H1 (cell line): ENCODE measurements at regions not wholly inside any gene's neighbourhood (a gene's known extent, or its start where the extent isn't known, plus 50 kb on each side); places are given as distances from the start of the nearest gene placed in this dataset.

Experiments used
- BCL11A ChIP-seq, 2 experiments: IDR thresholded peaks; one replicate each; pipeline ENCODE4 v1.6.1; 2011; ENCODE audit warnings: low read depth in 2 of 2, low read length in 2 of 2, mild to moderate bottlenecking in 2 of 2
- CBX5 ChIP-seq: fragments of 300-800, 300-1000 bp; sonication (generic); IDR thresholded peaks from 2 replicates; pipeline ENCODE4 v1.7.1; 2016; ENCODE audit warnings: antibody characterized with exemption, low read length, low read depth
- EGR1 ChIP-seq: IDR thresholded peaks from 2 replicates; pipeline ENCODE4 v1.6.1; 2011; ENCODE audit warnings: low read depth, low read length, borderline replicate concordance
- EZH2 ChIP-seq: fragments of 200-600 bp; sonication (generic); IDR thresholded peaks from 2 replicates; pipeline ENCODE4 v1.7.1; 2012; ENCODE audit warnings: low read depth, mild to moderate bottlenecking, moderate library complexity, low read length, inconsistent platforms; ENCODE audit not compliant: severe bottlenecking
- JUND ChIP-seq: IDR thresholded peaks from 2 replicates; pipeline ENCODE4 v1.6.1; 2011; ENCODE audit warnings: mild to moderate bottlenecking, improper control_type of control experiment, low read length
- KDM4A ChIP-seq: IDR thresholded peaks from one replicate; pipeline ENCODE4 v1.7.1; 2012; ENCODE audit warnings: low read depth, mild to moderate bottlenecking, moderate library complexity, low read length, inconsistent platforms; ENCODE audit not compliant: severe bottlenecking
- POLR2A ChIP-seq, 2 experiments: IDR thresholded peaks; 1 replicate in 1 of 2; 2 replicates in 1 of 2; pipeline ENCODE4 v1.6.1; 2011; ENCODE audit warnings: low read depth in 2 of 2, low read length in 2 of 2, mild to moderate bottlenecking in 2 of 2; ENCODE audit errors: control extremely low read depth in 1 of 2
- SP1 ChIP-seq: IDR thresholded peaks from 2 replicates; pipeline ENCODE4 v1.6.1; 2011; ENCODE audit warnings: low read depth, low read length
- TF ChIP-seq, protein P1 (sequence below), 3 experiments: IDR thresholded peaks; 1 replicate in 2 of 3; 2 replicates in 1 of 3; pipeline versions ENCODE4 v1.5.1 to v1.6.1; 2011; ENCODE audit warnings: low read length in 3 of 3, mild to moderate bottlenecking in 3 of 3, inconsistent platforms in 2 of 3, low read depth in 1 of 3, moderate library complexity in 1 of 3; ENCODE audit not compliant: insufficient read depth in 1 of 3; ENCODE audit errors: control extremely low read depth in 1 of 3

DNA sequence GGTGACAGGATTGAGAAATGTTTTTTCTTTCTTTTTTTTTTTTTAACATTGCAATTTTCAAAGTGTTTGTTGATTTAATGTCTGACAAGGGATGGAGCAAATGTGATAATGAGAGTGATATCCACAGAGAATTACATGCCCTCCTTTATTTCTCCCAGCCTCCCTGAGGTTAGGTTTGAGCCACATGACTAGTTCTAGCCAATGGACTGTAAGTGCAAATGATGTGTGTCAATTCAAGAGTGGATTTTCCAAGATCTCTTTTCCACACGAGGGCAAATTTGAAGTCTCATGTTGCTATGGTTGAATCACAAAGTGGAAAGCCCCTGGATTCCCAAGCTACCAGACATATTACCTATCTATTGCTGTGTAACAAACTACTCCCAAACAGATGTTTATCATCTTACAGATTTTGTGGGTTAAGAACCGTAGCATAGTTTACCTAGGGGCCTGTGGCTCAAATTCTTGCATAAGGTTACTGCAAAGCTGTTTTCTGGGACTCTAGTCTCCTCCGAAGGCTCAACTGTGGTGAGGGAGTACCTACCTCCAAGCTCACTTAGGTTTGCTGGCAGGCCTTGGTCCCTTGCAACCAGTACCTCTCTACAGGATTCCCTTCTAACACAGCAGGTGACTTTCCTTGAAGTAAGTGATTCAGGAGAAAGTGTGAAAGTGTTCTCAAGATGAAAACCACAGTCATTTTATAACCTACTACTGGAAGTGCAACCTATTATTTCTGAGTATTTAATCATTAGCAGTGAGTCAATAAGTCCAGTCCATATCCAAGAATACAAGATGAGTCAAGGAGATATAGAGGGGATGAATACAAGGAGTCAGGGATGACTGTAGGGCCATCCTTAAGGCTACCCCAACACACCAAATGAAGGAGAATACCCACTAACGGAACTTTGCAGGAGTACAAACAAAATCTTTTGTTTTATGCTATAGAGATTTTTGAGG lies 533.6 kb downstream of the PTPRC start:
- TF ChIP-seq CBX5 = no peak
- no peak for TF ChIP-seq BCL11A (IDR thresholded peaks at IDR 0.05; ENCODE audit: low read depth in 2 of 2, low read length in 2 of 2)
- TF ChIP-seq KDM4A = no peak
- TF ChIP-seq EZH2 = no peak
- TF ChIP-seq POLR2A (IDR thresholded peaks at IDR 0.05; ENCODE audit: control extremely low read depth in 1 of 2, low read depth in 2 of 2, low read length in 2 of 2) = no peak
- TF ChIP-seq, protein P1, sequence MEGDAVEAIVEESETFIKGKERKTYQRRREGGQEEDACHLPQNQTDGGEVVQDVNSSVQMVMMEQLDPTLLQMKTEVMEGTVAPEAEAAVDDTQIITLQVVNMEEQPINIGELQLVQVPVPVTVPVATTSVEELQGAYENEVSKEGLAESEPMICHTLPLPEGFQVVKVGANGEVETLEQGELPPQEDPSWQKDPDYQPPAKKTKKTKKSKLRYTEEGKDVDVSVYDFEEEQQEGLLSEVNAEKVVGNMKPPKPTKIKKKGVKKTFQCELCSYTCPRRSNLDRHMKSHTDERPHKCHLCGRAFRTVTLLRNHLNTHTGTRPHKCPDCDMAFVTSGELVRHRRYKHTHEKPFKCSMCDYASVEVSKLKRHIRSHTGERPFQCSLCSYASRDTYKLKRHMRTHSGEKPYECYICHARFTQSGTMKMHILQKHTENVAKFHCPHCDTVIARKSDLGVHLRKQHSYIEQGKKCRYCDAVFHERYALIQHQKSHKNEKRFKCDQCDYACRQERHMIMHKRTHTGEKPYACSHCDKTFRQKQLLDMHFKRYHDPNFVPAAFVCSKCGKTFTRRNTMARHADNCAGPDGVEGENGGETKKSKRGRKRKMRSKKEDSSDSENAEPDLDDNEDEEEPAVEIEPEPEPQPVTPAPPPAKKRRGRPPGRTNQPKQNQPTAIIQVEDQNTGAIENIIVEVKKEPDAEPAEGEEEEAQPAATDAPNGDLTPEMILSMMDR (IDR thresholded peaks at IDR 0.05; ENCODE audit: control extremely low read depth in 1 of 3, insufficient read depth in 1 of 3, low read depth in 1 of 3, low read length in 3 of 3) = no peak
- no peak for TF ChIP-seq SP1
- TF ChIP-seq JUND = no peak
- TF ChIP-seq EGR1 = no peak
